Testis (tissue), 2 donors: ENCODE measurements at regions not wholly inside any gene's neighbourhood (a gene's known extent, or its start where the extent isn't known, plus 50 kb on each side); places are given as distances from the start of the nearest gene placed in this dataset.

Experiments
- DNase-seq: peaks from one replicate; pipeline ENCODE4 v3.0.0-alpha.2; 2019
- H3K27ac ChIP-seq, 2 donors: fragments of 200-600 bp; sonication (generic); one replicate each; pipeline ENCODE4 v1.5.1; 2019
- H3K27me3 ChIP-seq: fragments of 200-600 bp; sonication (generic); one replicate; pipeline ENCODE4 v1.5.1; 2019
- H3K36me3 ChIP-seq: fragments of 200-600 bp; sonication (generic); one replicate; pipeline ENCODE4 v1.5.1; 2017; ENCODE audit warnings: low read depth; ENCODE audit errors: missing control alignments
- H3K4me1 ChIP-seq: fragments of 200-600 bp; sonication (generic); one replicate; pipeline ENCODE4 v1.5.1; 2019
- H3K4me3 ChIP-seq, 2 donors: fragments of 200-600 bp; sonication (generic); one replicate each; pipeline ENCODE4 v1.5.1; 2017 to 2019
- H3K9me3 ChIP-seq: fragments of 200-600 bp; sonication (generic); one replicate; pipeline ENCODE4 v1.5.1; 2017
- POLR2A ChIP-seq: fragments of 450-650 bp; IDR thresholded peaks from one replicate; pipeline ENCODE4 v1.6.1; 2017; ENCODE audit warnings: antibody characterized with exemption, mild to moderate bottlenecking, moderate library complexity
- WGBS, 2 donors: methylation state at CpG; one replicate each; pipeline ENCODE4 v1.1.5; 2018; 5-methylcytosine and 5-hydroxymethylcytosine counted together
- intact Hi-C: fragments of 100-400 bp; cut with DNase I; formaldehyde crosslinking; loops from one replicate; pipeline ENCODE4 v1.15.1; 2023; ENCODE audit warnings: low total_unique reads
- TF ChIP-seq, protein P1 (sequence below), 3 experiments: fragments of 450-650 bp in 2 of 3; fragments of 200-600 bp in 1 of 3; sonication (generic) in 1 of 3; IDR thresholded peaks; one replicate each; pipeline ENCODE4 v1.5.1; 2016 to 2019; ENCODE audit warnings: antibody characterized with exemption in 3 of 3, mild to moderate bottlenecking in 2 of 3, moderate library complexity in 1 of 3

DNA sequence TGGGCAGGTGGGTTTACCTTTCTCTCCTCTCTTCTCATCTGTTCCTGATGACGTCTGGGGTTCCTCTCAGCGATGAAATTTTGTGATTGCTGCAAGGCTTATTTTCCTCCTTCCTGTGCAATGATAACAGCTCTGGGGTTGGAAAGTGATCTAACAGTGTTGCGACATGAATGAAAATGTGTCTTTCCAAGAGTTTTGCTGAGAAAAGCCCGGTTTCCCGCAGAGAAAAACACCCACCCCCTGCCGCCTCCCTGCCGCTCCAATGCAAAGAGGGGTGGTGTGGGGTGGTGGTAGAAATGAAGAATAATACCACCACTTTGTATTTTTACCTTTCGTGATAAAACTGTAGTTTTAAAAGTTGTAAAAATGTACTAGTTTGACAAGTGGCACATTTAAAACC, 232.0 kb downstream of the OLFM4 start:
- Histone ChIP-seq H3K9me3 (no peaks in the 10 kb centered on the region), H3K4me3 (no peak overlapping the region), H3K27ac (no peak overlapping the region), H3K27me3 (no peaks in the 10 kb centered on the region), H3K36me3 (no peaks in the 10 kb centered on the region), H3K4me1 (no peaks in the 10 kb centered on the region)
- TF ChIP-seq, protein P1, sequence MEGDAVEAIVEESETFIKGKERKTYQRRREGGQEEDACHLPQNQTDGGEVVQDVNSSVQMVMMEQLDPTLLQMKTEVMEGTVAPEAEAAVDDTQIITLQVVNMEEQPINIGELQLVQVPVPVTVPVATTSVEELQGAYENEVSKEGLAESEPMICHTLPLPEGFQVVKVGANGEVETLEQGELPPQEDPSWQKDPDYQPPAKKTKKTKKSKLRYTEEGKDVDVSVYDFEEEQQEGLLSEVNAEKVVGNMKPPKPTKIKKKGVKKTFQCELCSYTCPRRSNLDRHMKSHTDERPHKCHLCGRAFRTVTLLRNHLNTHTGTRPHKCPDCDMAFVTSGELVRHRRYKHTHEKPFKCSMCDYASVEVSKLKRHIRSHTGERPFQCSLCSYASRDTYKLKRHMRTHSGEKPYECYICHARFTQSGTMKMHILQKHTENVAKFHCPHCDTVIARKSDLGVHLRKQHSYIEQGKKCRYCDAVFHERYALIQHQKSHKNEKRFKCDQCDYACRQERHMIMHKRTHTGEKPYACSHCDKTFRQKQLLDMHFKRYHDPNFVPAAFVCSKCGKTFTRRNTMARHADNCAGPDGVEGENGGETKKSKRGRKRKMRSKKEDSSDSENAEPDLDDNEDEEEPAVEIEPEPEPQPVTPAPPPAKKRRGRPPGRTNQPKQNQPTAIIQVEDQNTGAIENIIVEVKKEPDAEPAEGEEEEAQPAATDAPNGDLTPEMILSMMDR (IDR thresholded peaks at IDR 0.05) = no peak
- TF ChIP-seq POLR2A = no peak
- intact Hi-C loops = no loop called here
- WGBS, 2 donors = 62 to 67% methylated on average over 8 of the region's 8 CpGs
- DNase-seq = no peak

DNA sequence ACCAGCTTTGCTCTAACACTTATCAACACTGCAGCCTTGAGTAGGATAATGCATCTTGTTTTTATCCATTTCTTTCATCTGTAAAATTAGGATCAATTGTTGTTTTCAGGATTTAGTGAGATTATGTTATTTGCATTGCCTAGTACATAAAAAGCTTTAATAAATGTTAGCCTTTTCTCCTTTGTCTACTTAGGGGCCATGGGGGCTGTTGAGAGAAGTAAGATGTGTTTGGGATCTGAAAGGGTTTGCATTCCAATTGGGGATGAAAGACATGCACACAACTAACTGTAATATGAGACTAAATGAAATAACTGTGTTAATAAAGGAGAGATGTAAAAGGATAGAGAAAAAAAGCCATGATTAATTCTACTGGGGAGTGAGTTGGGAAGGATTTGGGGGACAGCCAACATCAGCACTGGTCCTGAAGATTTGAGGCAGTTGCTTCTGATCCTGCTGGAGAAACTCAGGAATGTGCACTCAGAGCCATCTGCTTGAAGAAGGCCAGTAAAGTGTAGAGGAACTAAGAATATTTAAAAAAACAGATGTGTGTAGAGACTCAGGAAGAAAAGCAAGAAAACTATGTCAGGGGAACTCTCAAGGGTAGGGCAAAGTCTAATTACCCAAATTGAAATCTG, 236.3 kb downstream of the OLFM4 start:
- Histone ChIP-seq H3K27ac (no peak overlapping the region), H3K9me3 (no peaks in the 10 kb centered on the region), H3K27me3 (no peaks in the 10 kb centered on the region), H3K36me3 (no peaks in the 10 kb centered on the region), H3K4me3 (no peak overlapping the region), H3K4me1 (no peaks in the 10 kb centered on the region)
- TF ChIP-seq, protein P1 (IDR thresholded peaks at IDR 0.05) = no peak
- TF ChIP-seq POLR2A = no peak
- no peak for DNase-seq
- intact Hi-C loops = no loop called here

DNA sequence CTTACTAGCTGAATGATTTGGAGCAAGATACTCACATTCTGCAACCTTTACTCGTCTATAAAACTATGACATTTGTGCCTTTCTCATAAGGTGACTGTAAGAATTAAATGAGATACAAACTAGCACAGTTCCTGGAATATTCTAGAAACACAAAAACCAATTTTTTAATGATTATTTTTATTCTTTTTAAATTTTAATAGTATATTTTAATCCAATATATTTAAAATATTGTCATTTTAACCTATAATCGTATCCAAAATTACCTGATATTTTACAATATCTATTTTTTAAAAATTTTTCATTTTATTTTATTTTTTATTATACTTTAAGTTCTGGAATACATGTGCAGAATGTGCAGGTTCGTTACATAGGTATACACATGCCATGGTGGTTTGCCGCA, 238.1 kb downstream of the OLFM4 start:
- Histone ChIP-seq H3K9me3 (no peaks in the 10 kb centered on the region), H3K27me3 (no peaks in the 10 kb centered on the region), H3K4me1 (no peaks in the 10 kb centered on the region), H3K36me3 (no peaks in the 10 kb centered on the region), H3K4me3 (no peak overlapping the region), H3K27ac (no peak overlapping the region)
- WGBS, 2 donors = 90 to 91% methylated on average over 4 of the region's 4 CpGs
- TF ChIP-seq, protein P1 (IDR thresholded peaks at IDR 0.05) = no peak
- TF ChIP-seq POLR2A = no peak
- intact Hi-C loops = no loop called here
- no peak for DNase-seq

DNA sequence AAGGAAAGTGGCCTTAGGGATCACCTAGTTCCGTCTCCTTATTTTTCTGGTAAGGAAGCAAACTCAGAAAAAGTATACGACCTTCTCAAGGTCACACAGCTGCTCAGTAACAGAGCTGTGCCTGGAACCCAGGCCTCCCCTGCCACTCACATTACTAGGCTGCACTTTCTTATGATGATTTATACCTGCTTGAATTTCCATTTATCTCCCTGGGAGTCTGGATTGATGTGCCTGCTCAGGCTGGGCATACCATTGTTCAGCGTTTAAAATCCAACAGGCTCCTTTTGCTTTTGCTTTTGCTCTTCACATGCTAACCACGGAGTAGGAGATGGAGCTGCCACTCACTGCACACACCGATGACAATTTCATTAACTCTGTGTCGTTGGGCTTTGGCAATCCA, 241.0 kb downstream of the OLFM4 start:
- Histone ChIP-seq H3K9me3 (no peaks in the 10 kb centered on the region), H3K27me3 (no peaks in the 10 kb centered on the region), H3K4me3 (no peak overlapping the region), H3K36me3 (no peaks in the 10 kb centered on the region), H3K27ac (no peak overlapping the region), H3K4me1 (no peaks in the 10 kb centered on the region)
- WGBS, 2 donors = 48 to 61% methylated on average over 6 of the region's 6 CpGs
- intact Hi-C loops = no loop called here
- no peak for DNase-seq
- no peak for TF ChIP-seq POLR2A
- TF ChIP-seq, protein P1 (IDR thresholded peaks at IDR 0.05) = no peak

DNA sequence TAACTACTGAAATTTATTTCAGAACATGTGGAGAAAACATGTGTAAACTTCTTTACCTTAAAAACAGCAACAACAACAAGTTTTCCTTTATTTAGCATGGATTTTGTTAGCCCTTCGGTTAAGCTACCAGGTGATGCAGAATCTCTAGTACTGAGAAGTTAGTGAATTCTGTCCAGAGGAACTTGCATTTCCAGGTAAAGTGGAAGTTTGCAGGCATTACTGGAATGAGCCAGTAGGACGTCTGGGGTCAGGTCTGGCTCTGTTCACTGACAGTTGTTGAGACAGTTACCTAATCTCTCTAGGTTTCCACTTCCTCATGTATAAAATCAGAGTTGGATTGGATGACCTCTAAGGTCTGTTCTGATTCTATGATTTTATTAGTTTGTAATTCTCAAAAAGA, 244.3 kb downstream of the OLFM4 start:
- Histone ChIP-seq H3K9me3 (no peaks in the 10 kb centered on the region), H3K36me3 (no peaks in the 10 kb centered on the region), H3K4me3 (no peak overlapping the region), H3K27me3 (no peaks in the 10 kb centered on the region), H3K27ac (no peak overlapping the region), H3K4me1 (no peaks in the 10 kb centered on the region)
- 76 to 82% methylated on average over 2 of the region's 2 CpGs for WGBS, 2 donors
- no peak for DNase-seq
- TF ChIP-seq, protein P1 (IDR thresholded peaks at IDR 0.05) = no peak
- no peak for TF ChIP-seq POLR2A
- intact Hi-C loops = no loop called here
